PC-9 (cell line): ENCODE measurements at regions not wholly inside any gene's neighbourhood (a gene's known extent, or its start where the extent isn't known, plus 50 kb on each side); places are given as distances from the start of the nearest gene placed in this dataset.

ENCODE experiments used
- BruUV-seq: library from RNA; stranded (reverse); fragments of 400-500 nt; replicated peaks from 2 replicates; lab custom pipeline; 2021; lab: Mats Ljungman, UMichigan
- CTCF ChIA-PET: fragments of 300-600 bp; sonication (Branson Sonifier 250); formaldehyde crosslinking; loops from one replicate; lab custom pipeline; 2022; ENCODE audit warnings: antibody characterized with exemption; lab: Charles Lee
- POLR2A ChIA-PET: fragments of 300-600 bp; sonication (Branson Sonifier 250); formaldehyde crosslinking; loops from one replicate; lab custom pipeline; 2022; ENCODE audit warnings: antibody characterized with exemption; ENCODE audit not compliant: unreplicated experiment; lab: Charles Lee
- DNase-seq, 2 experiments: peaks; one replicate each; pipeline versions ENCODE4 v3.0.0 to v3.0.0-alpha.2; 2015 to 2022; ENCODE audit warnings: mixed read lengths in 1 of 2
- H2AFZ ChIP-seq: fragments of 200-600 bp; sonication (generic); 2 replicates; pipeline ENCODE4 v1.8.1; 2017; ENCODE audit warnings: antibody characterized with exemption
- H3F3A ChIP-seq: fragments of 200-600 bp; sonication (generic); 2 replicates; pipeline ENCODE4 v1.8.1; 2017; ENCODE audit warnings: antibody characterized with exemption, mild to moderate bottlenecking, low read depth; ENCODE audit not compliant: insufficient read depth
- H3K27ac ChIP-seq: fragments of 200-600 bp; sonication (generic); 2 replicates; pipeline ENCODE4 v1.6.1; 2016; ENCODE audit warnings: mixed run types
- H3K27me3 ChIP-seq: fragments of 200-600 bp; sonication (generic); 2 replicates; pipeline ENCODE4 v1.6.1; 2016; ENCODE audit warnings: low read depth, mixed run types; ENCODE audit not compliant: insufficient read depth
- H3K36me3 ChIP-seq: fragments of 200-600 bp; sonication (generic); 2 replicates; pipeline ENCODE4 v1.6.1; 2016; ENCODE audit warnings: low read depth, mixed run types
- H3K4me1 ChIP-seq: fragments of 200-600 bp; sonication (generic); replicated peaks from 2 replicates; pipeline ENCODE4 v1.6.1; 2016; ENCODE audit warnings: mixed run types; ENCODE audit not compliant: insufficient read depth
- H3K4me2 ChIP-seq: fragments of 200-600 bp; sonication (generic); 2 replicates; pipeline ENCODE4 v1.6.1; 2017; ENCODE audit warnings: mixed run types
- H3K4me3 ChIP-seq: fragments of 200-600 bp; sonication (generic); 2 replicates; pipeline ENCODE4 v1.6.1; 2016; ENCODE audit warnings: mixed run types
- H3K79me2 ChIP-seq: fragments of 200-600 bp; sonication (generic); 2 replicates; pipeline ENCODE4 v1.6.1; 2017; ENCODE audit warnings: low read depth, mixed run types
- H3K9me2 ChIP-seq: fragments of 200-600 bp; sonication (generic); 2 replicates; pipeline ENCODE4 v1.8.1; 2017; ENCODE audit warnings: mild to moderate bottlenecking; ENCODE audit not compliant: insufficient read depth
- H3K9me3 ChIP-seq: fragments of 200-600 bp; sonication (generic); 2 replicates; pipeline ENCODE4 v1.8.1; 2016; ENCODE audit warnings: low read depth; ENCODE audit not compliant: insufficient read depth
- H4K20me1 ChIP-seq: fragments of 200-600 bp; sonication (generic); 2 replicates; pipeline ENCODE4 v1.8.1; 2017; ENCODE audit not compliant: insufficient read depth
- EZH2 ChIP-seq: fragments of 200-600 bp; sonication (generic); IDR thresholded peaks from 2 replicates; pipeline ENCODE4 v1.8.0; 2017; ENCODE audit warnings: antibody characterized with exemption, low read depth
- intact Hi-C: fragments of 100-400 bp; cut with micrococcal nuclease; formaldehyde crosslinking; loops from one replicate; pipeline ENCODE4 v1.10.0; 2022; ENCODE audit not compliant: unreplicated experiment
- TF ChIP-seq, protein P1 (sequence below): fragments of 200-600 bp; sonication (generic); conservative IDR thresholded peaks from 2 replicates; pipeline ENCODE4 v1.6.1; 2017; ENCODE audit warnings: mixed run types, antibody characterized with exemption, mild to moderate bottlenecking, moderate library complexity

DNA sequence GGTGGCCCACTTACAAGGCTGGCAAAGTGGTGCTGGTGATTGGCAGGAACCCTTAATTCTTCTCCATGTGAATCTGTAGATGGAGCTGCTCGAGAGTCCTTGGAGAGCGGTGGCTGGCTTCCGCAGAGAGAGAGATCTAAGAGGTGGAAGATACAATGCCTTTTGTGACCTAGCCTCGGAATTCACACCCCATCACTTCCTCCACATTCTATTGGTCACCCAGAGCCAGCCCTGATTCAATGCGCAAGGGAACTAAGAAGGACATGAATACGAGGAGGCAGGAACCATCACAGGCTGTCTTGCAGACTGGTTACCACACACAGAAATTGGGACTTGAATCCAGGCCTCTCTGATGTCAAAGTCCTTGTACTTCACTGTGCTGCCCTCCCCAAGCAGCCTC, 128.9 kb upstream of the PROKR2 start:
- Histone ChIP-seq H3K4me3 (no peak overlapping the region), H3K27ac (no peak overlapping the region), H3K9me3 (no peaks in the 10 kb centered on the region), H3K9me2 (no peaks in the 10 kb centered on the region), H2AFZ (no peak overlapping the region), H3K4me2 (no peak overlapping the region), H3K79me2 (no peaks in the 10 kb centered on the region), H3K36me3 (no peaks in the 10 kb centered on the region), H3K4me1 (no peaks in the 10 kb centered on the region), H3F3A (no peaks in the 10 kb centered on the region), H4K20me1 (no peaks in the 10 kb centered on the region; the same call in 1 of the 2 replicates), H3K27me3 (peaks cover 38% of the 10 kb centered on the region)
- DNase-seq: peak in 1 of 2 experiments; percentile 19
- intact Hi-C loops: no loop called here
- BruUV-seq: no TSS peak
- ChIA-PET POLR2A (no interaction called here), CTCF (interaction anchor here (0.5 kb wide), 1 partner anchor 321 kb away, joined by 4 read pairs; no protein-coding TSS in a partner anchor)
- TF ChIP-seq EZH2: no peak
- TF ChIP-seq, protein P1, sequence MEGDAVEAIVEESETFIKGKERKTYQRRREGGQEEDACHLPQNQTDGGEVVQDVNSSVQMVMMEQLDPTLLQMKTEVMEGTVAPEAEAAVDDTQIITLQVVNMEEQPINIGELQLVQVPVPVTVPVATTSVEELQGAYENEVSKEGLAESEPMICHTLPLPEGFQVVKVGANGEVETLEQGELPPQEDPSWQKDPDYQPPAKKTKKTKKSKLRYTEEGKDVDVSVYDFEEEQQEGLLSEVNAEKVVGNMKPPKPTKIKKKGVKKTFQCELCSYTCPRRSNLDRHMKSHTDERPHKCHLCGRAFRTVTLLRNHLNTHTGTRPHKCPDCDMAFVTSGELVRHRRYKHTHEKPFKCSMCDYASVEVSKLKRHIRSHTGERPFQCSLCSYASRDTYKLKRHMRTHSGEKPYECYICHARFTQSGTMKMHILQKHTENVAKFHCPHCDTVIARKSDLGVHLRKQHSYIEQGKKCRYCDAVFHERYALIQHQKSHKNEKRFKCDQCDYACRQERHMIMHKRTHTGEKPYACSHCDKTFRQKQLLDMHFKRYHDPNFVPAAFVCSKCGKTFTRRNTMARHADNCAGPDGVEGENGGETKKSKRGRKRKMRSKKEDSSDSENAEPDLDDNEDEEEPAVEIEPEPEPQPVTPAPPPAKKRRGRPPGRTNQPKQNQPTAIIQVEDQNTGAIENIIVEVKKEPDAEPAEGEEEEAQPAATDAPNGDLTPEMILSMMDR: no peak

DNA sequence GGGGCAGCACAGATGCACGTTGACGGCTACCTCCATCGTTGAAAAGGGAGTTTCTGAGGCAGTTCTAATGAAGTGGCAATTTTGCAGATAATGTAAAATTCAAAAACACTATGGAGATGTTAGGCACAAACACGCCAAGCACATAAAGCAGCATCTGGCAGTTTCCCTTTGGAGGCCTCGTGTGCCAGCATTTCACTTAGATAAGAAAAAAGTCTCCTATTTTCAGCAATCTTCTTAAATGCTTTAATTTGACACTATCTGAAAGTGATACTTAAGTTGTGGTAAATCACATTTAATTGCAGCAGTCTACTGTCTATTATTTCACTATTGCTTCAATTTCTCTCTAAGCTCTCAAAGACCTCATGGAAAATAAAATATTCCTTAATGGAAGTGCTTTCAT, 125.3 kb upstream of the PROKR2 start:
- intact Hi-C loops: no loop called here
- BruUV-seq: no TSS peak
- no peaks in the 10 kb centered on the region for H3K36me3 ChIP-seq
- H3K9me3 ChIP-seq: no peaks in the 10 kb centered on the region
- CTCF ChIA-PET: no interaction called here
- H3K4me2 ChIP-seq: no peak overlapping the region
- peaks cover 52% of the 10 kb centered on the region for H3K27me3 ChIP-seq
- H3K79me2 ChIP-seq: no peaks in the 10 kb centered on the region
- no peak for DNase-seq
- no peak overlapping the region for H2AFZ ChIP-seq
- TF ChIP-seq, protein P1: no peak
- TF ChIP-seq EZH2: no peak
- H3F3A ChIP-seq: no peaks in the 10 kb centered on the region
- no peak overlapping the region for H3K4me3 ChIP-seq
- POLR2A ChIA-PET: no interaction called here
- H4K20me1 ChIP-seq: no peaks in the 10 kb centered on the region; the same call in 1 of the 2 replicates
- H3K4me1 ChIP-seq: no peaks in the 10 kb centered on the region
- no peak overlapping the region for H3K27ac ChIP-seq
- no peaks in the 10 kb centered on the region for H3K9me2 ChIP-seq

DNA sequence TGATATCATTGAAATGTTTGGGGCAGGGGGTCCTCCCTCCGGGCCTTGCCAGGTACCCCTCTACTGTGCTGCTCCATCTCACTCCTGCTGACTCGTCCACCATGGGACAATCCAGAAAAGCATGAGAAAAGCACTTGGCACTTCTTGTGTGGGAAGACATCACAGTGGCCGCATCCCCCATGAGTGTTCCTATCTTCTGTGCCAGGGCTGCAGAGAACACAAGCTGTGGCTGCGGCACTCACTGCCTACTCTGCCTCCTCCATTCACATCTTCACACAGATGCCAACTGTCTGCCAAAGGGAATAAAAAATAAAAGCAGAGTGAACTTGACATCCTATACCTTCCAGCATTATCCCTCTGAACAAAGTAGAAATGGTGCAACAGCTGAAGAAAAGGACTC, 117.4 kb upstream of the PROKR2 start:
- Histone ChIP-seq H3K4me1 (no peaks in the 10 kb centered on the region), H4K20me1 (no peaks in the 10 kb centered on the region), H3K4me2 (no peak overlapping the region), H3K79me2 (no peaks in the 10 kb centered on the region), H3K9me3 (no peaks in the 10 kb centered on the region), H3K27ac (no peak overlapping the region), H3F3A (no peaks in the 10 kb centered on the region), H3K4me3 (no peak overlapping the region), H3K27me3 (peaks cover 83% of the 10 kb centered on the region), H3K36me3 (no peaks in the 10 kb centered on the region), H3K9me2 (no peaks in the 10 kb centered on the region), H2AFZ (no peak overlapping the region)
- TF ChIP-seq, protein P1: no peak
- TF ChIP-seq EZH2: no peak
- intact Hi-C loops: no loop called here
- POLR2A ChIA-PET: no interaction called here
- CTCF ChIA-PET: no interaction called here
- BruUV-seq: no TSS peak
- DNase-seq: no peak
